GM23338 (cell line): ENCODE measurements at regions not wholly inside any gene's neighbourhood (a gene's known extent, or its start where the extent isn't known, plus 50 kb on each side); places are given as distances from the start of the nearest gene placed in this dataset.

Experiments used
- ATAC-seq: fragments of 200-7000 bp; cut with Tn5 transposase; 3 replicates; pipeline ENCODE4 v1.9.1; 2020
- DNase-seq: peaks from one replicate; pipeline ENCODE4 v3.0.0-alpha.2; 2015; ENCODE audit warnings: low spot score
- H2AFZ ChIP-seq: fragments of 200-600 bp; sonication (generic); 2 replicates; pipeline ENCODE4 v1.8.0; 2016; ENCODE audit warnings: antibody characterized with exemption, mild to moderate bottlenecking, moderate library complexity
- H3F3A ChIP-seq: fragments of 200-600 bp; sonication (generic); replicated peaks from 2 replicates; pipeline ENCODE4 v1.8.0; 2017; ENCODE audit warnings: antibody characterized with exemption, mixed run types, low read depth
- H3K27ac ChIP-seq: fragments of 200-600 bp; sonication (generic); 2 replicates; pipeline ENCODE4 v1.6.1; 2016; ENCODE audit warnings: low read depth
- H3K27me3 ChIP-seq: fragments of 200-600 bp; sonication (generic); 2 replicates; pipeline ENCODE4 v1.8.0; 2016; ENCODE audit warnings: mild to moderate bottlenecking, mixed run types, moderate library complexity; ENCODE audit not compliant: insufficient read depth
- H3K36me3 ChIP-seq: fragments of 200-600 bp; sonication (generic); 2 replicates; pipeline ENCODE4 v1.8.0; 2016; ENCODE audit warnings: mild to moderate bottlenecking; ENCODE audit not compliant: insufficient read depth
- H3K4me1 ChIP-seq: fragments of 200-600 bp; sonication (generic); 2 replicates; pipeline ENCODE4 v1.8.0; 2016; ENCODE audit warnings: mild to moderate bottlenecking, moderate library complexity; ENCODE audit not compliant: insufficient read depth
- H3K4me2 ChIP-seq: fragments of 200-600 bp; sonication (generic); 2 replicates; pipeline ENCODE4 v1.7.1; 2017; ENCODE audit warnings: mixed run types
- H3K4me3 ChIP-seq: fragments of 200-600 bp; sonication (generic); 2 replicates; pipeline ENCODE4 v1.6.1; 2016; ENCODE audit warnings: mixed run types
- H3K79me2 ChIP-seq: fragments of 200-600 bp; sonication (generic); replicated peaks from 2 replicates; pipeline ENCODE4 v1.8.0; 2017; ENCODE audit warnings: mild to moderate bottlenecking; ENCODE audit not compliant: insufficient read depth
- H3K9me2 ChIP-seq: fragments of 200-600 bp; sonication (generic); 2 replicates; pipeline ENCODE4 v1.8.0; 2017; ENCODE audit not compliant: insufficient read depth
- H4K20me1 ChIP-seq: fragments of 200-600 bp; sonication (generic); replicated peaks from 2 replicates; pipeline ENCODE4 v1.8.0; 2017; ENCODE audit warnings: mild to moderate bottlenecking; ENCODE audit not compliant: insufficient read depth
- H3K27ac Mint-ChIP-seq: 2 replicates; pipeline ENCODE4 v1.8.0; 2020; ENCODE audit warnings: inconsistent platforms, mild to moderate bottlenecking, moderate library complexity, mixed read lengths
- H3K27me3 Mint-ChIP-seq: 3 replicates; pipeline ENCODE4 v1.8.0; 2022; ENCODE audit warnings: low read depth, mild to moderate bottlenecking, moderate library complexity, mixed read lengths, inconsistent platforms; ENCODE audit not compliant: insufficient read depth, poor library complexity
- H3K36me3 Mint-ChIP-seq: 3 replicates; pipeline ENCODE4 v1.8.0; 2021; ENCODE audit warnings: low read depth, mild to moderate bottlenecking, inconsistent platforms, moderate library complexity, mixed read lengths
- H3K4me1 Mint-ChIP-seq: 3 replicates; pipeline ENCODE4 v1.8.0; 2020; ENCODE audit warnings: mild to moderate bottlenecking, inconsistent platforms, mixed read lengths
- H3K4me3 Mint-ChIP-seq: 3 replicates; pipeline ENCODE4 v1.8.0; 2021; ENCODE audit warnings: moderate library complexity, mild to moderate bottlenecking, inconsistent platforms, mixed read lengths
- H3K9me3 Mint-ChIP-seq: 3 replicates; pipeline ENCODE4 v1.8.0; 2020; ENCODE audit warnings: moderate library complexity, mild to moderate bottlenecking, inconsistent platforms, mixed read lengths
- CREB1 ChIP-seq: fragments of 250-450 bp; sonication (Bioruptor Pico); IDR thresholded peaks from 2 replicates; pipeline ENCODE4 v1.5.0; 2020; ENCODE audit warnings: low read depth, mild to moderate bottlenecking, moderate library complexity
- CTCF ChIP-seq, 2 experiments: fragments of 200-600 bp in 1 of 2; sonication (generic) in 1 of 2; conservative IDR thresholded peaks; 2 replicates each; pipeline versions ENCODE4 v1.5.1 to v1.6.1; 2016 to 2017; ENCODE audit warnings: antibody characterized with exemption in 2 of 2, low read depth in 2 of 2, mild to moderate bottlenecking in 2 of 2, moderate library complexity in 1 of 2
- ETS1 ChIP-seq: IDR thresholded peaks from 2 replicates; pipeline ENCODE4 v1.6.1; 2016; ENCODE audit warnings: antibody characterized with exemption
- EZH2 ChIP-seq: fragments of 200-600 bp; sonication (generic); IDR thresholded peaks from one replicate; pipeline ENCODE4 v1.8.0; 2017; ENCODE audit warnings: antibody characterized with exemption, mild to moderate bottlenecking, low read depth; ENCODE audit not compliant: unreplicated experiment
- EZH2phosphoT487 ChIP-seq: fragments of 200-600 bp; sonication (generic); IDR thresholded peaks from one replicate; pipeline ENCODE4 v1.8.1; 2018; ENCODE audit warnings: antibody characterized with exemption; ENCODE audit not compliant: unreplicated experiment
- JUNB ChIP-seq: IDR thresholded peaks from one replicate; pipeline ENCODE4 v1.6.1; 2016; ENCODE audit warnings: antibody characterized with exemption; ENCODE audit not compliant: unreplicated experiment
- NANOG ChIP-seq: IDR thresholded peaks from 2 replicates; pipeline ENCODE4 v1.6.1; 2016; ENCODE audit warnings: antibody characterized with exemption, borderline replicate concordance
- POLR2AphosphoS5 ChIP-seq: IDR thresholded peaks from 2 replicates; pipeline ENCODE4 v1.6.1; 2016; ENCODE audit warnings: antibody characterized with exemption, low read depth
- REST ChIP-seq: IDR thresholded peaks from one replicate; pipeline ENCODE4 v1.6.1; 2018; ENCODE audit warnings: antibody characterized with exemption; ENCODE audit not compliant: unreplicated experiment
- STAT1 ChIP-seq: IDR thresholded peaks from one replicate; pipeline ENCODE4 v1.6.1; 2016; ENCODE audit warnings: antibody characterized with exemption; ENCODE audit not compliant: unreplicated experiment
- ZNF114 ChIP-seq: fragments of 250-450 bp; sonication (Bioruptor Pico); IDR thresholded peaks from 2 replicates; pipeline ENCODE4 v1.5.0; 2020; ENCODE audit warnings: mild to moderate bottlenecking, moderate library complexity
- ZNF331 ChIP-seq: fragments of 250-450 bp; sonication (Bioruptor Pico); IDR thresholded peaks from 2 replicates; pipeline ENCODE4 v1.5.0; 2020; ENCODE audit warnings: low read depth, mild to moderate bottlenecking, moderate library complexity
- ZNF462 ChIP-seq: fragments of 250-450 bp; sonication (Bioruptor Pico); IDR thresholded peaks from 2 replicates; pipeline ENCODE4 v1.5.0; 2020; ENCODE audit warnings: mild to moderate bottlenecking, moderate library complexity

GRCh38 chr10:21363731-21364104 is 161.8 kb downstream of the SKIDA1 start:
- Mint-ChIP-seq H3K36me3 (no peaks in the 10 kb centered on the region), H3K4me3 (no peak overlapping the region), H3K4me1 (peaks cover 29% of the 10 kb centered on the region), H3K9me3 (no peaks in the 10 kb centered on the region; the same call in 2 of the 3 replicates), H3K27me3 (peaks cover 10% of the 10 kb centered on the region), H3K27ac (peak overlapping the region; percentile 93)
- Histone ChIP-seq H3K79me2 (no peaks in the 10 kb centered on the region), H3K9me2 (no peaks in the 10 kb centered on the region), H3K4me3 (no peak overlapping the region), H3K4me1 (peaks cover 30% of the 10 kb centered on the region), H3K36me3 (no peaks in the 10 kb centered on the region), H2AFZ (no peak overlapping the region), H4K20me1 (no peaks in the 10 kb centered on the region), H3K27me3 (no peaks in the 10 kb centered on the region), H3F3A (peaks cover 12% of the 10 kb centered on the region; the same call in 1 of the 2 replicates), H3K27ac (peak overlapping the region; percentile 84), H3K4me2 (peak overlapping the region; percentile 42; the same call in 1 of the 2 replicates)
- ATAC-seq (peak; percentile 31; the same call in 2 of the 3 replicates), DNase-seq (no peak)
- TF ChIP-seq EZH2 (no peak), CTCF (conservative IDR thresholded peaks at IDR 0.05; ENCODE audit: low read depth in 2 of 2) (no peak), NANOG (no peak), JUNB (no peak), POLR2AphosphoS5 (no peak), REST (no peak), EZH2phosphoT487 (no peak), CREB1 (no peak), STAT1 (no peak), ETS1 (no peak), ZNF462 (CRISPR knock-in tag) (no peak), ZNF114 (CRISPR knock-in tag) (no peak), ZNF331 (CRISPR knock-in tag) (no peak)
